HCT116 (cell line): ENCODE measurements at regions not wholly inside any gene's neighbourhood (a gene's known extent, or its start where the extent isn't known, plus 50 kb on each side); places are given as distances from the start of the nearest gene placed in this dataset.

Source experiments
- CTCF ChIP-seq, 3 experiments: fragments of 200-600 bp in 1 of 3; sonication (generic) in 1 of 3; IDR thresholded peaks in 2 of 3; conservative IDR thresholded peaks in 1 of 3; 2 replicates each; pipeline ENCODE4 v1.5.1; 2012 to 2017; ENCODE audit warnings: low read depth in 2 of 3, low read length in 2 of 3, antibody characterized with exemption in 1 of 3, borderline replicate concordance in 1 of 3, control low read depth in 1 of 3, mild to moderate bottlenecking in 1 of 3, mixed read lengths in 1 of 3, mixed run types in 1 of 3, moderate library complexity in 1 of 3; ENCODE audit not compliant: insufficient read depth in 1 of 3
- EZH2 ChIP-seq: fragments of 200-600 bp; sonication (generic); IDR thresholded peaks from 2 replicates; pipeline ENCODE4 v1.6.1; 2017; ENCODE audit warnings: antibody characterized with exemption, mixed run types
- EZH2phosphoT487 ChIP-seq: fragments of 200-600 bp; IDR thresholded peaks from 2 replicates; pipeline ENCODE4 v1.6.1; 2018; ENCODE audit warnings: antibody characterized with exemption, borderline replicate concordance
- JUND ChIP-seq: IDR thresholded peaks from 2 replicates; pipeline ENCODE4 v1.6.1; 2012
- POLR2A ChIP-seq: IDR thresholded peaks from 2 replicates; pipeline ENCODE4 v1.7.0; 2011; ENCODE audit warnings: borderline replicate concordance; ENCODE audit not compliant: insufficient read depth, insufficient read length; ENCODE audit errors: extremely low read depth
- SRF ChIP-seq: IDR thresholded peaks from 2 replicates; pipeline ENCODE4 v1.6.1; 2012; ENCODE audit warnings: low read depth
- TCF7L2 ChIP-seq: IDR thresholded peaks from 2 replicates; pipeline ENCODE4 v1.7.0; 2011; ENCODE audit warnings: borderline replicate concordance, inconsistent platforms; ENCODE audit not compliant: insufficient read depth, insufficient read length; ENCODE audit errors: extremely low read depth
- ZNF274 ChIP-seq: fragments of 200-500 bp; sonication (Bioruptor generic); IDR thresholded peaks from 2 replicates; pipeline ENCODE4 v1.6.1; 2014; ENCODE audit warnings: mild to moderate bottlenecking, low read depth, low read length, inconsistent platforms
- TF ChIP-seq, protein P1 (sequence below): IDR thresholded peaks from 2 replicates; pipeline ENCODE4 v1.6.1; 2012

GRCh38 chr2:236661061-236661761 is 91.6 kb downstream of the ACKR3 start:
- TF ChIP-seq ZNF274: no peak
- TF ChIP-seq CTCF (IDR thresholded peaks at IDR 0.05 in 2 of 3, conservative IDR thresholded peaks at IDR 0.05 in 1 of 3; ENCODE audit: borderline replicate concordance in 1 of 3, insufficient read depth in 1 of 3, low read depth in 2 of 3, low read length in 2 of 3): no peak
- TF ChIP-seq EZH2phosphoT487: no peak
- no peak for TF ChIP-seq POLR2A
- no peak for TF ChIP-seq EZH2
- TF ChIP-seq TCF7L2: no peak
- TF ChIP-seq, protein P1, sequence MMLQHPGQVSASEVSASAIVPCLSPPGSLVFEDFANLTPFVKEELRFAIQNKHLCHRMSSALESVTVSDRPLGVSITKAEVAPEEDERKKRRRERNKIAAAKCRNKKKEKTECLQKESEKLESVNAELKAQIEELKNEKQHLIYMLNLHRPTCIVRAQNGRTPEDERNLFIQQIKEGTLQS: no peak
- TF ChIP-seq SRF: no peak
- no peak for TF ChIP-seq JUND
